ENCODE measurements at regions not wholly inside any gene's neighbourhood (a gene's known extent, or its start where the extent isn't known, plus 50 kb on each side); places are given as distances from the start of the nearest gene placed in this dataset.

- no peak for TF ChIP-seq CTCF (conservative IDR thresholded peaks at IDR 0.05 in 1 of 2, IDR thresholded peaks at IDR 0.05 in 1 of 2; ENCODE audit: extremely low read depth in 1 of 2, insufficient read depth in 1 of 2, low read depth in 1 of 2, low read length in 2 of 2)
- no peak for TF ChIP-seq EZH2 (IDR thresholded peaks at IDR 0.05; ENCODE audit: borderline replicate concordance, low read length)
Observed at GRCh38 chr13:111937777-111938311, 129.1 kb upstream of the SOX1 start.

Data from mammary epithelial cell (primary cell).